ENCODE measurements at regions not wholly inside any gene's neighbourhood (a gene's known extent, or its start where the extent isn't known, plus 50 kb on each side); places are given as distances from the start of the nearest gene placed in this dataset.
A peak's percentile ranks its signal among the peaks of the same experiment; 100 is the strongest.

GRCh38 chr13:50073340-50073739 is 58.1 kb downstream of the KCNRG start:
- Histone ChIP-seq H3K36me3 (ENCODE audit: control insufficient read depth in 2 of 2, insufficient read depth in 1 of 2, low read length in 2 of 2) (peaks cover 8 to 11% of the 10 kb centered on the region in 2 experiments; a peak in 2 of 3 replicates), H3K4me3 (ENCODE audit: low read depth, low read length) (no peak overlapping the region), H3K9me3 (ENCODE audit: control insufficient read depth, insufficient read depth, low read depth, low read length) (no peaks in the 10 kb centered on the region), H3K27ac (ENCODE audit: extremely low read depth, low read depth, low read length) (no peak overlapping the region), H3K4me1 (ENCODE audit: control insufficient read depth, insufficient read depth, low read length) (peaks cover 22% of the 10 kb centered on the region)
- CTCF ChIA-PET, result no interaction called here
- POLR2A ChIA-PET, result no interaction called here
- TF ChIP-seq, protein P1, sequence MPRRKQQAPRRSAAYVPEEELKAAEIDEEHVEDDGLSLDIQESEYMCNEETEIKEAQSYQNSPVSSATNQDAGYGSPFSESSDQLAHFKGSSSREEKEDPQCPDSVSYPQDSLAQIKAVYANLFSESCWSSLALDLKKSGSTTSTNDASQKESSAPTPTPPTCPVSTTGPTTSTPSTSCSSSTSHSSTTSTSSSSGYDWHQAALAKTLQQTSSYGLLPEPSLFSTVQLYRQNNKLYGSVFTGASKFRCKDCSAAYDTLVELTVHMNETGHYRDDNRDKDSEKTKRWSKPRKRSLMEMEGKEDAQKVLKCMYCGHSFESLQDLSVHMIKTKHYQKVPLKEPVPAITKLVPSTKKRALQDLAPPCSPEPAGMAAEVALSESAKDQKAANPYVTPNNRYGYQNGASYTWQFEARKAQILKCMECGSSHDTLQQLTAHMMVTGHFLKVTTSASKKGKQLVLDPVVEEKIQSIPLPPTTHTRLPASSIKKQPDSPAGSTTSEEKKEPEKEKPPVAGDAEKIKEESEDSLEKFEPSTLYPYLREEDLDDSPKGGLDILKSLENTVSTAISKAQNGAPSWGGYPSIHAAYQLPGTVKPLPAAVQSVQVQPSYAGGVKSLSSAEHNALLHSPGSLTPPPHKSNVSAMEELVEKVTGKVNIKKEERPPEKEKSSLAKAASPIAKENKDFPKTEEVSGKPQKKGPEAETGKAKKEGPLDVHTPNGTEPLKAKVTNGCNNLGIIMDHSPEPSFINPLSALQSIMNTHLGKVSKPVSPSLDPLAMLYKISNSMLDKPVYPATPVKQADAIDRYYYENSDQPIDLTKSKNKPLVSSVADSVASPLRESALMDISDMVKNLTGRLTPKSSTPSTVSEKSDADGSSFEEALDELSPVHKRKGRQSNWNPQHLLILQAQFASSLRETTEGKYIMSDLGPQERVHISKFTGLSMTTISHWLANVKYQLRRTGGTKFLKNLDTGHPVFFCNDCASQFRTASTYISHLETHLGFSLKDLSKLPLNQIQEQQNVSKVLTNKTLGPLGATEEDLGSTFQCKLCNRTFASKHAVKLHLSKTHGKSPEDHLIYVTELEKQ (tag by site-specific recombination; IDR thresholded peaks at IDR 0.05; ENCODE audit: borderline replicate concordance), result no peak
- TF ChIP-seq FEZF1 (tag by site-specific recombination; IDR thresholded peaks at IDR 0.05), result 0 out of 2 replicates have a peak, but pooled peaks have one; percentile 15
- no peak for TF ChIP-seq OVOL3 (tag by site-specific recombination; IDR thresholded peaks at IDR 0.05)
- peak; percentile 64 for TF ChIP-seq PRDM6 (tag by site-specific recombination; IDR thresholded peaks at IDR 0.05)
- TF ChIP-seq ZFP69B (tag by site-specific recombination; IDR thresholded peaks at IDR 0.05), result no peak
- TF ChIP-seq ZNF664 (tag by site-specific recombination; IDR thresholded peaks at IDR 0.05), result peak; percentile 79

- Histone ChIP-seq H3K27ac (ENCODE audit: extremely low read depth, low read depth, low read length) (no peak overlapping the region), H3K9me3 (ENCODE audit: control insufficient read depth, insufficient read depth, low read depth, low read length) (no peaks in the 10 kb centered on the region), H3K36me3 (ENCODE audit: control insufficient read depth in 2 of 2, insufficient read depth in 1 of 2, low read length in 2 of 2) (peaks cover 7 to 8% of the 10 kb centered on the region in 2 experiments; a peak in 2 of 3 replicates), H3K4me1 (ENCODE audit: control insufficient read depth, insufficient read depth, low read length) (peaks cover 22% of the 10 kb centered on the region), H3K4me3 (ENCODE audit: low read depth, low read length) (no peak overlapping the region)
- POLR2A ChIA-PET, result interaction anchor here (1.0 kb wide), 1 partner anchor 51 kb away, joined by 5 read pairs; no protein-coding TSS in a partner anchor
- peak; percentile 49; the same call in 1 of the 2 replicates for TF ChIP-seq PRDM1 (tag by site-specific recombination; IDR thresholded peaks at IDR 0.05)
- no peak for TF ChIP-seq ZNF624 (tag by site-specific recombination; IDR thresholded peaks at IDR 0.05)
- CTCF ChIA-PET, result no interaction called here
Measured at GRCh38 chr13:50074843-50075242, 59.6 kb downstream of the KCNRG start.

DNA sequence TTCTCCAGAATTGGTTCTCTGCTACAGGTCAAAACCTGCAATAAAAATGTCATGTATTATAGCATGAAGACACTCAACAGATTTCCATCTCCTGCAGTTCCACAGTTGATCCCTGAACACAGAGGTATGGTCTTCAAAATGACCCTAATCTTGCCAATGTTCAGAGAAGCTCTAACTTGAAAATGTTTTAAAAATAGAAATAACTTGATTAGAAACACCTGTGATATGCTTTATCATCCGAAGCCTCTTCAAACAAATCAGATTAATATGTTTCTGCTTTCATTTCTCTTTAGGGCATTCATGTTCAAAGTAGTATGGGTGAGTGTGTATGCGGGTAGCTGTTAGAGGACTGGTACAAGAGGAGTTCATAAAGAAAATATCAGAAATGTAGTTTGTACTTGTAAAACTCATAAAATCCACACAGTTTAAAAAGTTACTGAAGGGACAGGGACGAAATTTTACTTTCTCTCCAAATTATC is 60.4 kb downstream of the KCNRG start:
- Histone ChIP-seq H3K36me3 (ENCODE audit: control insufficient read depth in 2 of 2, insufficient read depth in 1 of 2, low read length in 2 of 2) (peaks cover 7 to 8% of the 10 kb centered on the region in 2 experiments; a peak in 2 of 3 replicates), H3K4me1 (ENCODE audit: control insufficient read depth, insufficient read depth, low read length) (peaks cover 22% of the 10 kb centered on the region), H3K27ac (ENCODE audit: extremely low read depth, low read depth, low read length) (no peak overlapping the region), H3K9me3 (ENCODE audit: control insufficient read depth, insufficient read depth, low read depth, low read length) (no peaks in the 10 kb centered on the region), H3K4me3 (ENCODE audit: low read depth, low read length) (peak overlapping the region; percentile 1; the same call in 1 of the 2 replicates)
- ChIA-PET POLR2A (interaction anchor here (0.6 to 1.0 kb wide), 2 partner anchors 25 to 50 kb away, joined by 4 to 5 read pairs; no protein-coding TSS in a partner anchor), CTCF (no interaction called here)
- no peak for TF ChIP-seq ZNF366 (tag by site-specific recombination; conservative IDR thresholded peaks at IDR 0.05)
- TF ChIP-seq ZNF10 (tag by site-specific recombination; IDR thresholded peaks at IDR 0.05), result no peak
- TF ChIP-seq ZNF610 (tag by site-specific recombination; IDR thresholded peaks at IDR 0.05; ENCODE audit: borderline replicate concordance), result no peak
- no peak for TF ChIP-seq ZNF146 (tag by site-specific recombination; IDR thresholded peaks at IDR 0.05)
- TF ChIP-seq SCRT2 (tag by site-specific recombination; IDR thresholded peaks at IDR 0.05), result peak; percentile 80
- no peak for TF ChIP-seq MYNN (tag by site-specific recombination; IDR thresholded peaks at IDR 0.05; ENCODE audit: borderline replicate concordance)
- no peak for TF ChIP-seq ZSCAN18 (tag by site-specific recombination; IDR thresholded peaks at IDR 0.05)
- no peak for TF ChIP-seq ZNF274 (IDR thresholded peaks at IDR 0.05; ENCODE audit: low read length)
- TF ChIP-seq ZNF274 (tag by site-specific recombination; IDR thresholded peaks at IDR 0.05; ENCODE audit: borderline replicate concordance), result no peak
- no peak for TF ChIP-seq ZSCAN5A (tag by site-specific recombination; IDR thresholded peaks at IDR 0.05)
- TF ChIP-seq ZNF341 (tag by site-specific recombination; IDR thresholded peaks at IDR 0.05; ENCODE audit: low read depth), result peak; percentile 47; the same call in 1 of the 2 replicates
- TF ChIP-seq IKZF3 (tag by site-specific recombination; IDR thresholded peaks at IDR 0.05), result peak; percentile 45; the same call in 1 of the 2 replicates
- TF ChIP-seq ZNF169 (tag by site-specific recombination; IDR thresholded peaks at IDR 0.05), result no peak
- 0 out of 2 replicates have a peak, but pooled peaks have one; percentile 26 for TF ChIP-seq ZBTB44 (tag by site-specific recombination; IDR thresholded peaks at IDR 0.05)

All from HEK293 (cell line).